ENCODE measurements at regions not wholly inside any gene's neighbourhood (a gene's known extent, or its start where the extent isn't known, plus 50 kb on each side); places are given as distances from the start of the nearest gene placed in this dataset.
A peak's percentile ranks its signal among the peaks of the same experiment; 100 is the strongest.

DNA sequence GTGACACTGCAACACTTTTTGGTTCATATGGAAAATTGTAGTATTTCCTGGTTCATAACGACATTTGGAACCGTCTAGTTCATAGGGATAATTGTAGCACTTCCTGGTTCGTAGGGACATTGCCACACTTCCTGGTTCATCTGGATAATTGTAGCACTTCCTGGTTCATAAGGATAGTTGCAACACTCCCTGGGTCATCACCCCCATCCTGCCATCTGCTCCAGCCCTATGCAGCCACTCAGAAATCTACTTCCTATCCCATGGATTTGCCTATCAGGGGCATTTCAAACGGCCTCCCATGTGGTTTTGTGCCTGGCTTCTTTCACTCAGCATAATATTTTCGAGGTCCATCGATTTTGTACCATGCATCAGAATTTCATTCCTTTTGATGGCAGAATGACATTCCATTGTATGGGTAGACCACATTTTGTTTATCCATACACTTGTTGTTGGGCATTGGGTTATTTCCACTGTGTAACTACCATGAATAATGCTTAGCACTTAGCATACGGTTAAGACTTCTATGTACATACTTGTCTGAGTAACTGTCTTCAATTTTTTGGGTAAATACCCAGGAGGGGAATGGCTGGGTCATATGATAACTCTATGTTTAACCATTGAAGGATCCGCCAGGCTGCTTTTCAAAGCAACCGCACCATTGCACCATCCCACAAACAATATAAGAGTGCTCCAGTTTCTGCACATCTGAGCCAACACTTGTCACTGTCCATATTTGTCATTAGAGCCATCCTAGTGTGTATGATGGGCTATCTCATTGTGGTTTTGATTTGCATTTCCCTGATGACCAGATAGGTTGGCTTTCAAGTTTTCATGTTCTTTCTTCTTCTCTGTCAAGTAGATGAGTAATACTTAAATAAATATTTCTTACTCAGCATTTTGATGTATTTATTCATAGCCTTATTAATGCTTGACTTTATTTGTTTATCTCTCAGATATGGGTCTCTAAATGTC, 58.3 kb upstream of the CD99 start:
- H3K27me3 ChIP-seq (ENCODE audit: control insufficient read depth, insufficient read depth, low read length) = no peaks in the 10 kb centered on the region
- no peaks in the 10 kb centered on the region for H4K20me1 ChIP-seq (ENCODE audit: insufficient read depth, low read length)
- H3K27ac ChIP-seq (ENCODE audit: insufficient read depth, low read length) = no peak overlapping the region
- H4K8ac ChIP-seq (ENCODE audit: low read depth in 2 of 2, low read length in 2 of 2) = peak overlapping the region in 1 of 2 experiments; percentile 60; a peak in 1 of 4 replicates
- no peak overlapping the region for H2BK120ac ChIP-seq (ENCODE audit: low read depth, low read length)
- H4K91ac ChIP-seq (ENCODE audit: insufficient read depth, low read depth, low read length) = no peak overlapping the region
- no peak overlapping the region for H2BK5ac ChIP-seq (ENCODE audit: low read depth, low read length, poor library complexity, severe bottlenecking)
- ChIA-PET CTCF (no interaction called here), POLR2A (ENCODE audit: unreplicated experiment) (no interaction called here)
- no peaks in the 10 kb centered on the region for H3K4me1 ChIP-seq (ENCODE audit: control insufficient read depth, insufficient read depth, low read length)
- H3K79me1 ChIP-seq (ENCODE audit: low read depth in 1 of 2, low read length in 2 of 2) = peaks cover 0 to 4% of the 10 kb centered on the region in 2 experiments; a peak in 1 of 4 replicates
- H3K14ac ChIP-seq (replicated peaks; ENCODE audit: low read depth, low read length) = no peak overlapping the region
- intact Hi-C loops (cut with micrococcal nuclease) (no loop called here), dilution Hi-C loops (cut with HindIII; ENCODE audit: low sequenced_read_pairs, unreplicated experiment) (no loop called here), in situ Hi-C loops (cut with MboI; ENCODE audit: low sequenced_read_pairs) (no loop called here)
- no peak overlapping the region for H3K23ac ChIP-seq (ENCODE audit: low read depth, low read length)
- no peak for TF ChIP-seq RAD21 (IDR thresholded peaks at IDR 0.05; ENCODE audit: low read length)
- TF ChIP-seq MAFK (IDR thresholded peaks at IDR 0.05; ENCODE audit: low read depth, low read length) = peak; percentile 60
- H3K9me1 ChIP-seq (ENCODE audit: insufficient read depth, low read length) = no peaks in the 10 kb centered on the region
- no peak overlapping the region for H2AK9ac ChIP-seq (replicated peaks; ENCODE audit: low read depth, low read length, poor library complexity)
- WGBS, 2 experiments (ENCODE audit: extremely low coverage in 2 of 2, insufficient read length in 1 of 2) = no CpG with 5 or more reads among the region's 9 CpGs
- H3K9me3 ChIP-seq (ENCODE audit: control insufficient read depth, insufficient read depth, low read length) = no peaks in the 10 kb centered on the region
- H2AK5ac ChIP-seq (ENCODE audit: low read depth, low read length) = no peak overlapping the region
- DNase-seq (no peak), ATAC-seq (ENCODE audit: low read depth) (no peak)
- H3K4me2 ChIP-seq (ENCODE audit: low read depth, low read length) = no peak overlapping the region
- H3K9ac ChIP-seq (ENCODE audit: low read depth, low read length) = no peak overlapping the region
- no peak overlapping the region for H3K18ac ChIP-seq (ENCODE audit: low read depth, low read length)
- no peak overlapping the region for H3K56ac ChIP-seq (ENCODE audit: extremely low read depth, insufficient read depth, low read length)
- no peak overlapping the region for H2BK20ac ChIP-seq (ENCODE audit: low read depth, low read length)
- H2BK15ac ChIP-seq (ENCODE audit: low read depth, low read length) = no peak overlapping the region
- no peak overlapping the region for H3K4me3 ChIP-seq (ENCODE audit: insufficient read depth, low read depth, low read length)
- peaks cover 3% of the 10 kb centered on the region for H3K36me3 ChIP-seq (ENCODE audit: control insufficient read depth, insufficient read depth, low read length)
- H3K4ac ChIP-seq (ENCODE audit: low read depth, low read length) = no peak overlapping the region
- no peak overlapping the region for H4K5ac ChIP-seq (ENCODE audit: low read depth, low read length)
- no TSS peak for BruUV-seq (replicated peaks)
- H2AFZ ChIP-seq (replicated peaks; ENCODE audit: low read length, poor library complexity) = no peak overlapping the region
